Endodermal cell (in vitro differentiated cells): ENCODE measurements at regions not wholly inside any gene's neighbourhood (a gene's known extent, or its start where the extent isn't known, plus 50 kb on each side); places are given as distances from the start of the nearest gene placed in this dataset.

Experiments
- DNase-seq: peaks from one replicate; pipeline ENCODE4 v3.0.0-alpha.2; 2017
- H3K27ac ChIP-seq: 2 replicates; pipeline ENCODE4 v1.5.1; 2013; ENCODE audit warnings: mild to moderate bottlenecking, low read depth, low read length, moderate library complexity
- H3K27me3 ChIP-seq: 2 replicates; pipeline ENCODE4 v1.6.1; 2013; ENCODE audit warnings: mild to moderate bottlenecking, low read length, moderate library complexity; ENCODE audit not compliant: insufficient read depth, control insufficient read depth, poor library complexity, severe bottlenecking
- H3K36me3 ChIP-seq: 2 replicates; pipeline ENCODE4 v1.7.0; 2013; ENCODE audit warnings: mild to moderate bottlenecking, low read length, moderate library complexity; ENCODE audit not compliant: control insufficient read depth, insufficient read depth
- H3K4me1 ChIP-seq: one replicate; pipeline ENCODE4 v1.7.0; 2013; ENCODE audit warnings: low read length; ENCODE audit not compliant: control insufficient read depth, insufficient read depth
- H3K4me3 ChIP-seq: 2 replicates; pipeline ENCODE4 v1.5.1; 2013; ENCODE audit warnings: mild to moderate bottlenecking, low read length, moderate library complexity
- H3K9ac ChIP-seq: 2 replicates; pipeline ENCODE4 v1.6.1; 2013; ENCODE audit warnings: mild to moderate bottlenecking, low read length, moderate library complexity; ENCODE audit not compliant: poor library complexity, severe bottlenecking; ENCODE audit errors: extremely low read depth
- H3K9me3 ChIP-seq: 2 replicates; pipeline ENCODE4 v1.6.1; 2013; ENCODE audit warnings: mild to moderate bottlenecking, low read length, moderate library complexity; ENCODE audit not compliant: control insufficient read depth
- H3K27ac Mint-ChIP-seq: 2 replicates; pipeline ENCODE4 v1.8.0; 2020; ENCODE audit warnings: mixed read lengths
- H3K27me3 Mint-ChIP-seq: 2 replicates; pipeline ENCODE4 v1.8.0; 2021; ENCODE audit warnings: mild to moderate bottlenecking, mixed read lengths; ENCODE audit not compliant: insufficient read depth
- H3K36me3 Mint-ChIP-seq: 2 replicates; pipeline ENCODE4 v1.8.0; 2020; ENCODE audit warnings: low read depth, mixed read lengths
- H3K4me1 Mint-ChIP-seq: 2 replicates; pipeline ENCODE4 v1.8.0; 2020; ENCODE audit warnings: mixed read lengths
- H3K4me3 Mint-ChIP-seq: 2 replicates; pipeline ENCODE4 v1.8.0; 2020; ENCODE audit warnings: mild to moderate bottlenecking, moderate library complexity, mixed read lengths
- H3K9me3 Mint-ChIP-seq: 2 replicates; pipeline ENCODE4 v1.8.0; 2020; ENCODE audit warnings: mild to moderate bottlenecking, mixed read lengths
- CTCF ChIP-seq: fragments of 200-600 bp; sonication (generic); conservative IDR thresholded peaks from 2 replicates; pipeline ENCODE4 v1.5.0; 2021; ENCODE audit warnings: antibody characterized with exemption, mild to moderate bottlenecking
- WGBS, 2 experiments: methylation state at CpG; one replicate each; pipeline versions ENCODE4 v1.1.5 to v1.1.7; 2013; ENCODE audit warnings: missing lambda C conversion rate in 2 of 2, mixed read lengths in 1 of 2; ENCODE audit not compliant: insufficient coverage in 1 of 2, insufficient read length in 1 of 2; 5-methylcytosine and 5-hydroxymethylcytosine counted together

GRCh38 chr12:65658360-65658759, 165.9 kb upstream of the HMGA2 start:
- Mint-ChIP-seq H3K4me3 (no peak overlapping the region), H3K4me1 (peaks cover 27% of the 10 kb centered on the region), H3K27me3 (peaks cover 10% of the 10 kb centered on the region), H3K36me3 (no peaks in the 10 kb centered on the region), H3K9me3 (peaks cover 2% of the 10 kb centered on the region), H3K27ac (no peak overlapping the region)
- peaks cover 5% of the 10 kb centered on the region for H3K9me3 ChIP-seq
- H3K9ac ChIP-seq = no peak overlapping the region
- TF ChIP-seq CTCF = no peak
- DNase-seq = no peak
- H3K27me3 ChIP-seq = no peaks in the 10 kb centered on the region
- H3K36me3 ChIP-seq = no peaks in the 10 kb centered on the region
- 85 to 100% methylated on average over 1 to 2 of the region's 2 CpGs for WGBS, 2 experiments
- no peaks in the 10 kb centered on the region for H3K4me1 ChIP-seq
- no peak overlapping the region for H3K27ac ChIP-seq
- no peak overlapping the region for H3K4me3 ChIP-seq

GRCh38 chr12:65659681-65660080, 164.6 kb upstream of the HMGA2 start:
- TF ChIP-seq CTCF = no peak
- Mint-ChIP-seq H3K27me3 (peaks cover 14% of the 10 kb centered on the region), H3K4me3 (no peak overlapping the region), H3K36me3 (no peaks in the 10 kb centered on the region), H3K27ac (no peak overlapping the region), H3K4me1 (peaks cover 18% of the 10 kb centered on the region), H3K9me3 (peaks cover 15% of the 10 kb centered on the region)
- Histone ChIP-seq H3K9me3 (peaks cover 17% of the 10 kb centered on the region), H3K27me3 (no peaks in the 10 kb centered on the region), H3K4me3 (no peak overlapping the region), H3K36me3 (no peaks in the 10 kb centered on the region), H3K9ac (no peak overlapping the region), H3K4me1 (no peaks in the 10 kb centered on the region), H3K27ac (no peak overlapping the region)
- no peak for DNase-seq
- 71% methylated on average over 1 of the region's 1 CpG; no CpG with 5 or more reads in 1 of the 2 experiments for WGBS, 2 experiments

- Histone ChIP-seq H3K27ac (no peak overlapping the region), H3K4me3 (no peak overlapping the region), H3K27me3 (no peaks in the 10 kb centered on the region), H3K9me3 (peaks cover 19% of the 10 kb centered on the region), H3K36me3 (no peaks in the 10 kb centered on the region), H3K9ac (no peak overlapping the region), H3K4me1 (no peaks in the 10 kb centered on the region)
- TF ChIP-seq CTCF = no peak
- Mint-ChIP-seq H3K9me3 (peaks cover 19% of the 10 kb centered on the region), H3K4me3 (no peak overlapping the region), H3K36me3 (no peaks in the 10 kb centered on the region), H3K27ac (no peak overlapping the region), H3K4me1 (peaks cover 18% of the 10 kb centered on the region), H3K27me3 (peaks cover 14% of the 10 kb centered on the region)
- DNase-seq = peak; percentile 76
- whole genome bisulfite sequencing, 2 experiments = 75 to 90% methylated on average over 2 to 4 of the region's 4 CpGs
Observed at GRCh38 chr12:65660096-65660495, 164.2 kb upstream of the HMGA2 start.
